Fibroblast of lung (primary cell): ENCODE measurements at regions not wholly inside any gene's neighbourhood (a gene's known extent, or its start where the extent isn't known, plus 50 kb on each side); places are given as distances from the start of the nearest gene placed in this dataset.

ENCODE experiments used
- EZH2 ChIP-seq: IDR thresholded peaks from 2 replicates; pipeline ENCODE4 v1.5.1; 2012; ENCODE audit warnings: low read length, control low read depth, mild to moderate bottlenecking; ENCODE audit errors: missing control alignments
- TF ChIP-seq, protein P1 (sequence below), 2 donors: IDR thresholded peaks in 1 of 2; conservative IDR thresholded peaks in 1 of 2; 1 replicate in 1 of 2; 2 replicates in 1 of 2; pipeline ENCODE4 v1.5.1; 2011 to 2012; ENCODE audit warnings: low read length in 2 of 2, control low read depth in 1 of 2, inconsistent platforms in 1 of 2, low read depth in 1 of 2, mild to moderate bottlenecking in 1 of 2

DNA sequence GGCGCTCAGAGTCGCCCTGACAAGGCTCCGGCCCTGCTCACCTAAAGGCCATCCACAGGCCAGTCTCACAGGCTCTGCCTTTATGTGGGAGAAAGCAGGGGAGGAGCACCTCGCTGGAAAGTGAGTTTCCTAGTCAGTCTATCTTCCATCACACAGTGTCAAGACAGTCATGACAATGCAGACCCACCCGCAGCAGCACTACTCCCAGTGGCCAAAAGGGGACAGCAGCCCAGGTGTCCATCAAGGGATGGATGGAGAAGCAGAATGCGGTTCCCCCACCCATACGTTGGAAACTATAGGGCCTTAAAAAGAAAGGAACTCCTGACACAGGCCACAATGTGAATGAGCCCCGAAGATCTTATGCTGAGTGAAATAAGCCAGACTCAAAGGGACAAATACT lies 226.8 kb downstream of the ENGASE start:
- TF ChIP-seq, protein P1, sequence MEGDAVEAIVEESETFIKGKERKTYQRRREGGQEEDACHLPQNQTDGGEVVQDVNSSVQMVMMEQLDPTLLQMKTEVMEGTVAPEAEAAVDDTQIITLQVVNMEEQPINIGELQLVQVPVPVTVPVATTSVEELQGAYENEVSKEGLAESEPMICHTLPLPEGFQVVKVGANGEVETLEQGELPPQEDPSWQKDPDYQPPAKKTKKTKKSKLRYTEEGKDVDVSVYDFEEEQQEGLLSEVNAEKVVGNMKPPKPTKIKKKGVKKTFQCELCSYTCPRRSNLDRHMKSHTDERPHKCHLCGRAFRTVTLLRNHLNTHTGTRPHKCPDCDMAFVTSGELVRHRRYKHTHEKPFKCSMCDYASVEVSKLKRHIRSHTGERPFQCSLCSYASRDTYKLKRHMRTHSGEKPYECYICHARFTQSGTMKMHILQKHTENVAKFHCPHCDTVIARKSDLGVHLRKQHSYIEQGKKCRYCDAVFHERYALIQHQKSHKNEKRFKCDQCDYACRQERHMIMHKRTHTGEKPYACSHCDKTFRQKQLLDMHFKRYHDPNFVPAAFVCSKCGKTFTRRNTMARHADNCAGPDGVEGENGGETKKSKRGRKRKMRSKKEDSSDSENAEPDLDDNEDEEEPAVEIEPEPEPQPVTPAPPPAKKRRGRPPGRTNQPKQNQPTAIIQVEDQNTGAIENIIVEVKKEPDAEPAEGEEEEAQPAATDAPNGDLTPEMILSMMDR (conservative IDR thresholded peaks at IDR 0.05 in 1 of 2, IDR thresholded peaks at IDR 0.05 in 1 of 2; ENCODE audit: low read depth in 1 of 2, low read length in 2 of 2), result no peak
- no peak for TF ChIP-seq EZH2
